Liver (tissue), 8 donors: ENCODE measurements at regions not wholly inside any gene's neighbourhood (a gene's known extent, or its start where the extent isn't known, plus 50 kb on each side); places are given as distances from the start of the nearest gene placed in this dataset.

Experiments used
- DNase-seq: peaks from one replicate; pipeline ENCODE4 v3.0.0-alpha.2; 2017; ENCODE audit warnings: low spot score
- H3K27ac ChIP-seq, 2 donors: one replicate each; pipeline ENCODE4 v1.7.0; 2013; ENCODE audit warnings: inconsistent platforms in 2 of 2, low read length in 2 of 2, control low read depth in 1 of 2, low read depth in 1 of 2, mild to moderate bottlenecking in 1 of 2
- H3K27me3 ChIP-seq, 4 donors: one replicate each; pipeline versions ENCODE4 v1.6.1 to v1.7.0; 2013; ENCODE audit warnings: low read length in 3 of 4, inconsistent platforms in 1 of 4, mild to moderate bottlenecking in 1 of 4, moderate library complexity in 1 of 4; ENCODE audit not compliant: control insufficient read depth in 4 of 4, insufficient read depth in 4 of 4
- H3K36me3 ChIP-seq, 4 donors: one replicate each; pipeline versions ENCODE4 v1.6.1 to v1.7.0; 2013; ENCODE audit warnings: low read length in 3 of 4, mild to moderate bottlenecking in 3 of 4, low read depth in 1 of 4, moderate library complexity in 1 of 4; ENCODE audit not compliant: control insufficient read depth in 4 of 4, insufficient read depth in 3 of 4
- H3K4me1 ChIP-seq, 4 donors: one replicate each; pipeline versions ENCODE4 v1.6.1 to v1.7.0; 2013; ENCODE audit warnings: low read length in 3 of 4, mild to moderate bottlenecking in 3 of 4, moderate library complexity in 1 of 4; ENCODE audit not compliant: control insufficient read depth in 4 of 4, insufficient read depth in 4 of 4
- H3K4me3 ChIP-seq, 3 donors: one replicate each; pipeline versions ENCODE4 v1.6.1 to v1.7.0; 2013; ENCODE audit warnings: low read length in 3 of 3, control low read depth in 1 of 3, low read depth in 1 of 3, mild to moderate bottlenecking in 1 of 3
- H3K9ac ChIP-seq, 2 donors: one replicate each; pipeline ENCODE4 v1.7.0; 2013; ENCODE audit warnings: low read length in 2 of 2, mild to moderate bottlenecking in 2 of 2, moderate library complexity in 2 of 2, control low read depth in 1 of 2, low read depth in 1 of 2
- H3K9me3 ChIP-seq, 4 donors: one replicate each; pipeline versions ENCODE4 v1.6.1 to v1.7.0; 2013; ENCODE audit warnings: low read length in 3 of 4; ENCODE audit not compliant: control insufficient read depth in 4 of 4
- EGR1 ChIP-seq, 2 donors: IDR thresholded peaks; 2 replicates each; pipeline ENCODE4 v1.6.1; 2016 to 2018; ENCODE audit warnings: antibody characterized with exemption in 2 of 2, low read depth in 2 of 2
- FOXA1 ChIP-seq: IDR thresholded peaks from 2 replicates; pipeline ENCODE4 v1.6.1; 2016; ENCODE audit warnings: antibody characterized with exemption
- FOXA2 ChIP-seq: IDR thresholded peaks from 2 replicates; pipeline ENCODE4 v1.6.1; 2016; ENCODE audit warnings: antibody characterized with exemption
- GABPA ChIP-seq, 2 donors: IDR thresholded peaks in 1 of 2; conservative IDR thresholded peaks in 1 of 2; 2 replicates each; pipeline ENCODE4 v1.6.1; 2016; ENCODE audit warnings: antibody characterized with exemption in 2 of 2, mild to moderate bottlenecking in 1 of 2, moderate library complexity in 1 of 2
- HNF4A ChIP-seq, 2 donors: conservative IDR thresholded peaks; 2 replicates each; pipeline ENCODE4 v1.6.1; 2016; ENCODE audit warnings: antibody characterized with exemption in 2 of 2, mild to moderate bottlenecking in 2 of 2
- HNF4G ChIP-seq: IDR thresholded peaks from 2 replicates; pipeline ENCODE4 v1.6.1; 2016; ENCODE audit warnings: antibody characterized with exemption
- JUND ChIP-seq, 2 donors: IDR thresholded peaks; 2 replicates each; pipeline ENCODE4 v1.6.1; 2016; ENCODE audit warnings: antibody characterized with exemption in 2 of 2
- NR2F2 ChIP-seq: IDR thresholded peaks from 2 replicates; pipeline ENCODE4 v1.6.1; 2016; ENCODE audit warnings: antibody characterized with exemption
- REST ChIP-seq: IDR thresholded peaks from 2 replicates; pipeline ENCODE4 v1.6.1; 2016; ENCODE audit warnings: antibody characterized with exemption, mild to moderate bottlenecking
- RXRA ChIP-seq, 2 donors: IDR thresholded peaks; 2 replicates each; pipeline ENCODE4 v1.6.1; 2017 to 2018; ENCODE audit warnings: antibody characterized with exemption in 2 of 2, mild to moderate bottlenecking in 1 of 2
- SP1 ChIP-seq: IDR thresholded peaks from 2 replicates; pipeline ENCODE4 v1.6.1; 2018; ENCODE audit warnings: antibody characterized with exemption, mild to moderate bottlenecking
- TAF1 ChIP-seq: conservative IDR thresholded peaks from 2 replicates; pipeline ENCODE4 v1.6.1; 2016; ENCODE audit warnings: antibody characterized with exemption, mild to moderate bottlenecking
- YY1 ChIP-seq: IDR thresholded peaks from 2 replicates; pipeline ENCODE4 v1.6.1; 2016; ENCODE audit warnings: antibody characterized with exemption, mild to moderate bottlenecking
- WGBS: extraction: QIAGEN DNeasy Blood & Tissue Kit; methylation state at CpG from one replicate; pipeline ENCODE4 v1.1.7; 2013; 5-methylcytosine and 5-hydroxymethylcytosine counted together
- TF ChIP-seq, protein P1 (sequence below): fragments of 150-350 bp; IDR thresholded peaks from 2 replicates; pipeline ENCODE4 v1.5.1; 2017; ENCODE audit warnings: improper control_type of control experiment, low read depth, low read length; ENCODE audit not compliant: missing input control
- TF ChIP-seq, protein P2 (sequence below): IDR thresholded peaks from 2 replicates; pipeline ENCODE4 v1.6.1; 2016; ENCODE audit warnings: antibody characterized with exemption
- TF ChIP-seq, protein P3 (sequence below): IDR thresholded peaks from 2 replicates; pipeline ENCODE4 v1.6.1; 2016; ENCODE audit warnings: antibody characterized with exemption
- donor health status: healthy.
- donor health status: healthy.
- donor health status: healthy.
- donor health status: healthy.
- donor health status: healthy.

DNA sequence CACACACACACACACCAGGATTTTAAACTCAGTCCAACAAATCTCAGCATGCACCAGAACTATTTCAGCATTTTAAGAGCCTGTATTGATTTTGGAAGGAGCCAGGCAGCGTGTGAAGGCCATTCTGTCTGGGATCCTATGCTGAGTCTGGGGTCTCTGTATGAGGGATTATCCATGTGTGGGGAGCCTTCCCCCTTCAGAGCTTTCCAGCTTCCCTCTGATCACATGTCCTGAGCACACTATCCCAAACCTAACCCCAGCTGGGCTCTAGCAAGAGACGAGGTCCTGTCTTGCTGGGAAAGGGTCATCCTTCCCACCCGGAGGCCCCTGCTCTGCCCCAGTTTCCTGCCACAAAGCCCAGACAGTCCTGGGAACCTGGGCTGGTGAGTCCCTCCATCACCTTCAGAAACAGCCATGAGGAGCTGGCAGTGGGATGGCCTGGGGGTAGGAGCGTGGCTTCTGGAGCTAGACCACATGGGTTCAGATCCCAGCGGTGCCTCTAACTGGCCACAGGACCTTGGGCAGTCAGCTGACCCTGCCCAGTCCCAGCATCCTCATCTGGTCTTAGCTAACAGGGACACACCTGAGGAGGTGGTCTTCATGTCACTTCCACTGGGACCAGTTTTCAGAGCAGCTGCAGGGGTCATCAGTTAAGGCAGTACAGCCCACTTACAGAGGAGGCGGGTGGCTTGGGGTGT lies 79.6 kb upstream of the RET start:
- Histone ChIP-seq H3K9me3 (no peaks in the 10 kb centered on the region), H3K27me3 (no peaks in the 10 kb centered on the region), H3K4me1 (no peaks in the 10 kb centered on the region), H3K36me3 (no peaks in the 10 kb centered on the region), H3K9ac (no peak overlapping the region), H3K4me3 (no peak overlapping the region), H3K27ac (no peak overlapping the region)
- peak; percentile 13 for DNase-seq
- TF ChIP-seq, protein P1, sequence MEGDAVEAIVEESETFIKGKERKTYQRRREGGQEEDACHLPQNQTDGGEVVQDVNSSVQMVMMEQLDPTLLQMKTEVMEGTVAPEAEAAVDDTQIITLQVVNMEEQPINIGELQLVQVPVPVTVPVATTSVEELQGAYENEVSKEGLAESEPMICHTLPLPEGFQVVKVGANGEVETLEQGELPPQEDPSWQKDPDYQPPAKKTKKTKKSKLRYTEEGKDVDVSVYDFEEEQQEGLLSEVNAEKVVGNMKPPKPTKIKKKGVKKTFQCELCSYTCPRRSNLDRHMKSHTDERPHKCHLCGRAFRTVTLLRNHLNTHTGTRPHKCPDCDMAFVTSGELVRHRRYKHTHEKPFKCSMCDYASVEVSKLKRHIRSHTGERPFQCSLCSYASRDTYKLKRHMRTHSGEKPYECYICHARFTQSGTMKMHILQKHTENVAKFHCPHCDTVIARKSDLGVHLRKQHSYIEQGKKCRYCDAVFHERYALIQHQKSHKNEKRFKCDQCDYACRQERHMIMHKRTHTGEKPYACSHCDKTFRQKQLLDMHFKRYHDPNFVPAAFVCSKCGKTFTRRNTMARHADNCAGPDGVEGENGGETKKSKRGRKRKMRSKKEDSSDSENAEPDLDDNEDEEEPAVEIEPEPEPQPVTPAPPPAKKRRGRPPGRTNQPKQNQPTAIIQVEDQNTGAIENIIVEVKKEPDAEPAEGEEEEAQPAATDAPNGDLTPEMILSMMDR, result no peak
- TF ChIP-seq JUND (IDR thresholded peaks at IDR 0.05) (no peak), REST (no peak), SP1 (no peak), NR2F2 (no peak), FOXA1 (no peak), HNF4A (conservative IDR thresholded peaks at IDR 0.05) (no peak), FOXA2 (no peak), EGR1 (IDR thresholded peaks at IDR 0.05; ENCODE audit: low read depth in 2 of 2) (no peak), RXRA (IDR thresholded peaks at IDR 0.05) (no peak), YY1 (no peak), HNF4G (no peak), GABPA (IDR thresholded peaks at IDR 0.05 in 1 of 2, conservative IDR thresholded peaks at IDR 0.05 in 1 of 2) (no peak)
- TF ChIP-seq, protein P2, sequence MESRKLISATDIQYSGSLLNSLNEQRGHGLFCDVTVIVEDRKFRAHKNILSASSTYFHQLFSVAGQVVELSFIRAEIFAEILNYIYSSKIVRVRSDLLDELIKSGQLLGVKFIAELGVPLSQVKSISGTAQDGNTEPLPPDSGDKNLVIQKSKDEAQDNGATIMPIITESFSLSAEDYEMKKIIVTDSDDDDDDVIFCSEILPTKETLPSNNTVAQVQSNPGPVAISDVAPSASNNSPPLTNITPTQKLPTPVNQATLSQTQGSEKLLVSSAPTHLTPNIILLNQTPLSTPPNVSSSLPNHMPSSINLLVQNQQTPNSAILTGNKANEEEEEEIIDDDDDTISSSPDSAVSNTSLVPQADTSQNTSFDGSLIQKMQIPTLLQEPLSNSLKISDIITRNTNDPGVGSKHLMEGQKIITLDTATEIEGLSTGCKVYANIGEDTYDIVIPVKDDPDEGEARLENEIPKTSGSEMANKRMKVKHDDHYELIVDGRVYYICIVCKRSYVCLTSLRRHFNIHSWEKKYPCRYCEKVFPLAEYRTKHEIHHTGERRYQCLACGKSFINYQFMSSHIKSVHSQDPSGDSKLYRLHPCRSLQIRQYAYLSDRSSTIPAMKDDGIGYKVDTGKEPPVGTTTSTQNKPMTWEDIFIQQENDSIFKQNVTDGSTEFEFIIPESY, result no peak
- TF ChIP-seq, protein P3, sequence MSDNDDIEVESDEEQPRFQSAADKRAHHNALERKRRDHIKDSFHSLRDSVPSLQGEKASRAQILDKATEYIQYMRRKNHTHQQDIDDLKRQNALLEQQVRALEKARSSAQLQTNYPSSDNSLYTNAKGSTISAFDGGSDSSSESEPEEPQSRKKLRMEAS, result no peak
- whole genome bisulfite sequencing, result 90% methylated on average over 6 of the region's 6 CpGs

- H3K4me1 ChIP-seq, result no peaks in the 10 kb centered on the region
- 78% methylated on average over 4 of the region's 4 CpGs for WGBS
- H3K36me3 ChIP-seq, result no peaks in the 10 kb centered on the region
- peak; percentile 20 for DNase-seq
- no peaks in the 10 kb centered on the region for H3K27me3 ChIP-seq
- no peak overlapping the region for H3K4me3 ChIP-seq
- H3K27ac ChIP-seq, result no peak overlapping the region
- no peaks in the 10 kb centered on the region for H3K9me3 ChIP-seq
- no peak overlapping the region for H3K9ac ChIP-seq
- TF ChIP-seq TAF1, result no peak
- no peak for TF ChIP-seq SP1
- no peak for TF ChIP-seq RXRA (IDR thresholded peaks at IDR 0.05)
- TF ChIP-seq YY1, result no peak
- TF ChIP-seq HNF4A (conservative IDR thresholded peaks at IDR 0.05), result no peak
- no peak for TF ChIP-seq GABPA (IDR thresholded peaks at IDR 0.05 in 1 of 2, conservative IDR thresholded peaks at IDR 0.05 in 1 of 2)
- TF ChIP-seq REST, result no peak
- TF ChIP-seq NR2F2, result no peak
- TF ChIP-seq, protein P1, result no peak
- TF ChIP-seq HNF4G, result no peak
- TF ChIP-seq, protein P3, result no peak
- TF ChIP-seq JUND (IDR thresholded peaks at IDR 0.05), result no peak
- no peak for TF ChIP-seq EGR1 (IDR thresholded peaks at IDR 0.05; ENCODE audit: low read depth in 2 of 2)
- no peak for TF ChIP-seq FOXA1
Observed at GRCh38 chr10:42997849-42998165, 79.1 kb upstream of the RET start.
